Kasumi-1 (cell line): ENCODE measurements at regions not wholly inside any gene's neighbourhood (a gene's known extent, or its start where the extent isn't known, plus 50 kb on each side); places are given as distances from the start of the nearest gene placed in this dataset.
"Not testable (repeated sequence)": the region's sequence is repeated elsewhere in the genome, so short reads cannot be mapped to it uniquely, and the experiment has no call there.

Source experiments
- DNase-seq, 2 experiments: peaks; one replicate each; lab custom pipeline; 2025; lab: John Stamatoyannopoulos, UW

- DNase-seq: no peak
Observed at GRCh38 chr3:137300703-137301102, 342.9 kb downstream of the IL20RB start.

GRCh38 chr3:137304313-137305056 lies 346.7 kb downstream of the IL20RB start:
- DNase-seq: no peak

GRCh38 chr3:137324114-137324513 lies 366.3 kb downstream of the IL20RB start:
- DNase-seq: no peak

GRCh38 chr3:137325170-137325569 lies 367.4 kb downstream of the IL20RB start:
- DNase-seq: no peak

- DNase-seq: no peak
Observed at GRCh38 chr3:137325934-137326333, 368.2 kb downstream of the IL20RB start.

- DNase-seq: no peak
Observed at GRCh38 chr3:137329594-137329993, 371.8 kb downstream of the IL20RB start.

- DNase-seq: no peak
Observed at GRCh38 chr3:137330246-137330645, 372.5 kb downstream of the IL20RB start.

- no peak for DNase-seq
Observed at GRCh38 chr3:137332297-137332696, 374.5 kb downstream of the IL20RB start.

- DNase-seq: no peak
Observed at GRCh38 chr3:137335478-137335877, 377.7 kb downstream of the IL20RB start.

GRCh38 chr3:137338400-137338799 lies 380.6 kb downstream of the IL20RB start:
- not testable (repeated sequence) for DNase-seq

GRCh38 chr3:137343283-137343682 lies 385.5 kb downstream of the IL20RB start:
- no peak for DNase-seq

GRCh38 chr3:137347132-137347531 lies 389.3 kb downstream of the IL20RB start:
- DNase-seq: no peak

GRCh38 chr3:137347817-137348368 lies 390.1 kb downstream of the IL20RB start:
- no peak for DNase-seq

GRCh38 chr3:137348936-137349335 lies 391.2 kb downstream of the IL20RB start:
- DNase-seq: no peak

- DNase-seq: no peak
Observed at GRCh38 chr3:137349557-137350348, 392.0 kb downstream of the IL20RB start.

- DNase-seq: no peak
Observed at GRCh38 chr3:137360531-137361201, 402.9 kb downstream of the IL20RB start.

- no peak for DNase-seq
Observed at GRCh38 chr3:137382005-137382594, 382.0 kb upstream of the SOX14 start.

- no peak for DNase-seq
Observed at GRCh38 chr3:137385922-137386321, 378.2 kb upstream of the SOX14 start.

GRCh38 chr3:137409584-137409983 lies 354.5 kb upstream of the SOX14 start:
- no peak for DNase-seq

- no peak for DNase-seq
Observed at GRCh38 chr3:137410028-137410427, 354.1 kb upstream of the SOX14 start.

GRCh38 chr3:137420198-137420995 lies 343.7 kb upstream of the SOX14 start:
- no peak for DNase-seq
